Activated CD4-positive, alpha-beta T cell treated with anti-CD3 and anti-CD28 coated beads for 36 hours (primary cell): ENCODE measurements at regions not wholly inside any gene's neighbourhood (a gene's known extent, or its start where the extent isn't known, plus 50 kb on each side); places are given as distances from the start of the nearest gene placed in this dataset.

ENCODE experiments used
- ATAC-seq: fragments of 200-7000 bp; cut with Tn5 transposase; one replicate; pipeline ENCODE4 v1.10.0; 2021; ENCODE audit warnings: mild to moderate bottlenecking, moderate library complexity
- CTCF ChIA-PET: fragments of 350-600 bp; sonication (Branson Sonifier 250); formaldehyde crosslinking; loops from one replicate; lab custom pipeline; 2021; ENCODE audit warnings: antibody characterized with exemption; lab: Charles Lee
- POLR2A ChIA-PET: fragments of 350-600 bp; sonication (Branson Sonifier 250); formaldehyde crosslinking; loops from one replicate; lab custom pipeline; 2021; ENCODE audit warnings: antibody characterized with exemption, inconsistent platforms; lab: Charles Lee
- DNase-seq: peaks from one replicate; pipeline ENCODE4 v3.0.0-alpha.2; 2020
- H3K27ac Mint-ChIP-seq: one replicate; pipeline ENCODE4 v1.8.0; 2021; ENCODE audit warnings: mixed read lengths
- H3K27me3 Mint-ChIP-seq: one replicate; pipeline ENCODE4 v1.8.0; 2021; ENCODE audit warnings: mixed read lengths
- H3K36me3 Mint-ChIP-seq: one replicate; pipeline ENCODE4 v1.8.0; 2021; ENCODE audit warnings: low read depth, mixed read lengths
- H3K4me1 Mint-ChIP-seq: one replicate; pipeline ENCODE4 v1.8.0; 2021; ENCODE audit warnings: mixed read lengths
- H3K4me3 Mint-ChIP-seq: one replicate; pipeline ENCODE4 v1.8.0; 2021; ENCODE audit warnings: mild to moderate bottlenecking, moderate library complexity, mixed read lengths
- H3K9me3 Mint-ChIP-seq: one replicate; pipeline ENCODE4 v1.8.0; 2021; ENCODE audit warnings: low read depth, mixed read lengths
- intact Hi-C, 2 experiments: fragments of 100-400 bp; cut with DNase I in 1 of 2; cut with micrococcal nuclease in 1 of 2; formaldehyde crosslinking; loops; one replicate each; pipeline versions ENCODE4 v1.14.2 to v1.15.1; 2022 to 2024; cut with DNase I, micrococcal nuclease

DNA sequence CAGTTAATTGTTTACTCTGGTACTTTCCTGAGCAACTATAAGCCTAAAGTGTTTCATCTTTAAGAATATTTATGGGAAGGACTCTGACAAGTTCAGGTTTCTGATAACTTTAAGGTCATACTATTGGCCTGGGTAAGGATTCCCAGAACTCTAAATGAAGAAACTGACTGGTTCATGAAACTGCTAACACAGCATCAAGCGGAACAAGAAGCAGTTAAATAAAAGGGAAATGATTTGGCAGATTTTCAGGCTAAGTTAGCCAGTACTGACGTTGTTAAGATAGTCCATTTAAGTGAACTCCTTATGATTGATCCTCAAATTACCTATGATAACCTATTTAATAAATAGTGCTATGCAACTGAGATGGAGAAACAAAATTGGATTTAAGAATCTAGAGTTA lies 101.6 kb upstream of the CES5A start:
- ChIA-PET POLR2A (no interaction called here), CTCF (no interaction called here)

DNA sequence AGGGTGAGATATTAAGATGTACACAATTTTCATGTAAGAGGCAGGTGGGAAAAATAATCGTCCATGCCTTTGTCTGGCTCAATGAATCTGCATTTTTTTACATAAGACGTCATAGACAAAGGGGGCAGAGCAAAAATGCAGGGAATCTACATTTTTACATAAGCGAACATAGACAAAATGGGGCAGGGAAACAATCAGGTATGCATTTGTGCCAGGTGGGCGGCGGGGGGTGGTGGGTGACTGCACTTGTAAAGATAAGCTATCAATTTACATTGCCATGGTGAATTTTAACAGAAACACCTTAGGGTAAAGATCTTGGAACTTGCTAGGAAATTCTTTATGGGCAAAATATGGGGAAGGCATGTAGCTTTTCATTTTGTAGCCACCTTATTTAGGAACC lies 96.3 kb upstream of the CES5A start:
- DNase-seq (no peak), ATAC-seq (no peak)
- Mint-ChIP-seq H3K27me3 (peaks cover 10% of the 10 kb centered on the region), H3K27ac (no peak overlapping the region), H3K4me1 (no peaks in the 10 kb centered on the region), H3K4me3 (no peak overlapping the region), H3K36me3 (no peaks in the 10 kb centered on the region), H3K9me3 (no peaks in the 10 kb centered on the region)
- ChIA-PET CTCF (interaction anchor here (0.6 kb wide), 1 partner anchor 1467 kb away, joined by 3 read pairs; no protein-coding TSS in a partner anchor), POLR2A (no interaction called here)
- intact Hi-C loops: no loop called here

More for the DNA sequence above, 101.6 kb upstream of the CES5A start:
- Mint-ChIP-seq H3K36me3 (no peaks in the 10 kb centered on the region), H3K4me1 (no peaks in the 10 kb centered on the region), H3K27me3 (peaks cover 8% of the 10 kb centered on the region), H3K27ac (no peak overlapping the region), H3K4me3 (no peak overlapping the region), H3K9me3 (no peaks in the 10 kb centered on the region)
- no peak for ATAC-seq
- no peak for DNase-seq
- intact Hi-C loops: no loop called here

DNA sequence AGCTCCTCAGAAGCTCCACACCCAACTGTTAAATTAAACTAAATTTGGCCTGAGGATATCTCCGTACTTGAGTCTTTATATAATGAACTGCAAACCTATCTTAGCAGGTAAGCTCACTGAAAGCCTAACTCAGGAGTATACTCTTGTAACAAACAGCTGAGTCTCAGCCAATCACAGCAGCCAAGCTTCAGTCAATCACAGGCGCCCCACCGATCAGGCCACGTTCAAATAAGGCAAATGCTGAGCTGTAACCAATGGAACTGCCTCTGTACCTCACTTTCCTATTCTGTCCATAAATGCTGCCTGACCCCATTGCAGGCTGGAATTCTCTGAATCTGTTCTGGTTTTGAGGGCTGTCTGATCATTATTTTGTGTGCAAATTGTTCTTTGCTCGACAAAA lies 93.0 kb upstream of the CES5A start:
- Mint-ChIP-seq H3K9me3 (no peaks in the 10 kb centered on the region), H3K36me3 (no peaks in the 10 kb centered on the region), H3K27ac (no peak overlapping the region), H3K4me3 (no peak overlapping the region), H3K27me3 (peaks cover 15% of the 10 kb centered on the region), H3K4me1 (no peaks in the 10 kb centered on the region)
- no peak for DNase-seq
- ATAC-seq: no peak
- intact Hi-C loops: no loop called here
- ChIA-PET POLR2A (no interaction called here), CTCF (no interaction called here)

DNA sequence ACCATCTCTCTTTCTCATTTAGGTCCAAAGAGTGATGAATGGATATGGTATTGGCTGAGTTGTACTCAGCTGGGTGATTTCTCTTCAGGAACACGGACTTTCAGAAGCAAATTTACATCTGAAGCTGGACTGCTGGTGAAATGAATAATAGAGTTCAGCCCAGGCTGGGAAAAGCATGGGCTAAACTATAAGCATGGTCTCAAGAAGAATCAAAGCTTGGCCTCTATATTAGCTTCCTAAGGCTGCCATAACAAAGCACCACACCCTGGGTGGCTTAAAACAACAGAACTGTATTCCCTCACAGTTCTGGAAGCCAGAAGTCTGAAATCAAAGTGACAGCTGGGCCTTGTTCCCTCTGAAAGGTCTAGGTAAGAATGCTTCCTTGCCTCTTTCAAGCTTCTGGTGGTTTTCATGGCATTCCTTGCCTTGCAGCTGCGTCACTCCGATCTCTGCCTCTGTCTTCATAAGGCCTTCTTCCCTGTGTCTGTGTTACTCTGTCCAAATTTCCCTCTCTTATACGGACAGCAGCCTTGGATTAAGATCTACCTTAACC lies 89.8 kb upstream of the CES5A start:
- no peak for DNase-seq
- no peak for ATAC-seq
- H3K9me3 Mint-ChIP-seq: no peaks in the 10 kb centered on the region
- H3K36me3 Mint-ChIP-seq: no peaks in the 10 kb centered on the region
- no peak overlapping the region for H3K27ac Mint-ChIP-seq
- CTCF ChIA-PET: interaction anchor here (0.5 kb wide), 1 partner anchor 13 kb away, joined by 3 read pairs; no protein-coding TSS in a partner anchor
- POLR2A ChIA-PET: no interaction called here
- peaks cover 11% of the 10 kb centered on the region for H3K27me3 Mint-ChIP-seq
- H3K4me3 Mint-ChIP-seq: no peak overlapping the region
- H3K4me1 Mint-ChIP-seq: no peaks in the 10 kb centered on the region
- intact Hi-C loops: no loop called here

DNA sequence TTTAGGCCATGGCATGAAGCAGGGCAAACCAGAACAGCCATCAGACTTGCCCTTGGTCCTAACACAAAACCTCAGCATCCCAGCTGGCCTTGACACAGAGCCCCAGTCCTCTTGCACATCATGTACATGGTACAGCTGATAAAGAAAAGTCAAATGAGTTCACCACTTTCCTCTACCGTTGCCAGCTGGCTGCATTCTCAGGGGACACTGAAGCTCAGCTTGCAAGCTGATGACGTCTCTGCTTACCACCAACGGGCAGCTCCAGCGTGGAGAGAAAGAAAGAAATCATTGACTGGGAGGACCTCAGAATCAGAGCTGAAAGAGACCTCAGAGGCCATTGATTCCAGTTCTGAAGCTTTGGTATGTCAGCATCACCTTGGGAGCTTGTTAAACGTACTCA lies 80.7 kb upstream of the CES5A start:
- Mint-ChIP-seq H3K9me3 (no peaks in the 10 kb centered on the region), H3K27ac (no peak overlapping the region), H3K4me3 (no peak overlapping the region), H3K27me3 (peaks cover 16% of the 10 kb centered on the region), H3K4me1 (no peaks in the 10 kb centered on the region), H3K36me3 (no peaks in the 10 kb centered on the region)
- ChIA-PET CTCF (interaction anchor here (0.8 to 2.1 kb wide), 3 partner anchors 10 to 14 kb away, joined by 3 to 7 read pairs (median 6); no protein-coding TSS in a partner anchor), POLR2A (no interaction called here)
- ATAC-seq (no peak), DNase-seq (no peak)
- intact Hi-C loops: no loop called here

DNA sequence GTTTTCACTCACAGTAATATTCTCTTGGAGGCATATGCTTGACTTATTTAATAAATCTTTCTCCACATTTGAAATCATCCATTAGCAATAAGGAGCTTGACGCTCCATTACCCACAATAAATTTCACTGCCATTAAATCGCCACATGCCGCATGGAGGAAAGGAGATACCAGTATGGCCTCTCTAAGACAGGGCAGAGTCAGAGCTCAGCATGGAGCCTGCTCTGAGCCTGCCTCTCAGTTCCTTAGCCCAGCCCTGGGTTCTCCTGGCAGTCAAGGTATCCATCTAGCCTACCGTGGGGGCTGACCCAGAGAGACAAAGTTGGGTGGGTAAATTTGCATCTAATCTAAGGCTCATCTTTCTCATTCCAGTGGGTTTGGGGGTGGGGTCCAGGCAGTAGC lies 80.3 kb upstream of the CES5A start:
- no peak for ATAC-seq
- no peak overlapping the region for H3K27ac Mint-ChIP-seq
- intact Hi-C loops: no loop called here

DNA sequence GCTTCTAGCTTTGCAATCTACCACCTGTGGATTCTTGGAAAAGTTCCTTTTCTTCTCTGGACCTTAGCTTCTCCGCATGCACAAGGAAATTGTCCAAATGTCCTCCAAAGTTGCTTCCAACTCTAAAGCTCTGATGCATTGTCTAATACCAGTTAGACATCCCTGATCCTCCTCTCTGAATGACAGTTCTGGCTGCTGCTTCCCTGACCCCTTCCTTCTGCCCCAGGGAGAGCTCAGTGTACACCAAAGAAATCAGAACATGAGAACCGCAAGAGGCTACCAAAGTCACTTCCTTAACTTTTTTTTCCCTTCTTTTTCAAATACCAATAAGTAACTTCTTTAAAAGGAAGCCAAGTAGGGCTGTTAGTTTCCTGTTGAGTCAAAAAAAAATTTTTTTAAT lies 79.7 kb upstream of the CES5A start:
- Mint-ChIP-seq H3K4me1 (no peaks in the 10 kb centered on the region), H3K27me3 (peaks cover 19% of the 10 kb centered on the region), H3K4me3 (no peak overlapping the region), H3K36me3 (no peaks in the 10 kb centered on the region), H3K27ac (no peak overlapping the region), H3K9me3 (no peaks in the 10 kb centered on the region)
- POLR2A ChIA-PET: no interaction called here
- CTCF ChIA-PET: interaction anchor here (1.9 to 2.1 kb wide), 2 partner anchors 11 to 13 kb away, joined by 6 to 7 read pairs; no protein-coding TSS in a partner anchor
- ATAC-seq: no peak
- DNase-seq: no peak
- intact Hi-C loops: no loop called here

More for the DNA sequence above, 80.3 kb upstream of the CES5A start:
- no peak for DNase-seq
- Mint-ChIP-seq H3K36me3 (no peaks in the 10 kb centered on the region), H3K4me1 (no peaks in the 10 kb centered on the region), H3K4me3 (no peak overlapping the region), H3K9me3 (no peaks in the 10 kb centered on the region), H3K27me3 (peaks cover 17% of the 10 kb centered on the region)
- ChIA-PET POLR2A (no interaction called here), CTCF (interaction anchor here (0.8 to 2.1 kb wide), 3 partner anchors 10 to 13 kb away, joined by 3 to 7 read pairs (median 6); no protein-coding TSS in a partner anchor)

DNA sequence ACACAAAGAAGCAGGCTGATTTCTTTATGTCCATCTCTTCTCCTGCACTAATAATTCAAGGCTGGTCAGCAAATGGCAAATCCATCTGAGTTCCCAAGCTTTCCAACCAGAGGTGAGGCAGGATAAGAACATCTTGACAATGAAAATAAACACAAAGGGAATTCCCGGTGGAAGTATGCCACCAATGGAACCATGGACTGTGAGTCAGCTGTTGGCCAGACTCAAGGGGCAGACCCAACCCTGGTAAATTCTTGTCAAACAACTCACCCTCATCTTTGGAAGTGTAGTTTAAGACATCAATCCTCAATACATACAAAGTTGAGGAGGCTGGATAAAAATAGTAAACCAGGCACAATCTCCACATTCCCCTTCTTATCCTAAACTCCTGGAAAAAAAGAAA lies 74.3 kb upstream of the CES5A start:
- H3K9me3 Mint-ChIP-seq: no peaks in the 10 kb centered on the region
- POLR2A ChIA-PET: no interaction called here
- ATAC-seq (no peak), DNase-seq (no peak)
- H3K27me3 Mint-ChIP-seq: peaks cover 38% of the 10 kb centered on the region
- no peak overlapping the region for H3K27ac Mint-ChIP-seq
- H3K36me3 Mint-ChIP-seq: no peaks in the 10 kb centered on the region
- H3K4me3 Mint-ChIP-seq: no peak overlapping the region
- H3K4me1 Mint-ChIP-seq: no peaks in the 10 kb centered on the region
- CTCF ChIA-PET: no interaction called here
- intact Hi-C loops: no loop called here

DNA sequence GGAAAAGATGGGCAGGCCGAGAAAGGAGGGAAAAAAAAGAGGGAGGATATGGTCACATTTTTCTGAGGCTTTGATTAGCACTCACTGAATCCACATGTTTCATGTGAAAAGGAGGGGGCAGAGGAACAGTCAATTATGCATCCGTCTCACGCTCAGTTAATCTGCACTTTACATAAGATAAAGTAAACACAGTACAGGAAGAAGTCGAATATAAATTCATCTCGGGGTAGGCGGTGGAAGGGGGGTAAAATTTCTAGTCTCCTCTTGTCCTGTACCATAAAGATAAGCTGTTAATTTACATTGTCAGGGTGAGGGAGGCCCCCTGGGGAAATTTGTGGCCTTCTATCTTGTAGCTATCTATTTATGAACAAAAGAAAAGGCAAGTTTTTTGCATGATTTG lies 73.1 kb upstream of the CES5A start:
- Mint-ChIP-seq H3K27me3 (peaks cover 38% of the 10 kb centered on the region), H3K36me3 (no peaks in the 10 kb centered on the region), H3K4me1 (no peaks in the 10 kb centered on the region), H3K9me3 (no peaks in the 10 kb centered on the region), H3K4me3 (no peak overlapping the region), H3K27ac (no peak overlapping the region)
- DNase-seq (no peak), ATAC-seq (no peak)
- ChIA-PET POLR2A (no interaction called here), CTCF (interaction anchor here (1.2 to 3.1 kb wide), 2 partner anchors 9 to 370 kb away, joined by 3 to 17 read pairs; no protein-coding TSS in a partner anchor)
- intact Hi-C loops: no loop called here

DNA sequence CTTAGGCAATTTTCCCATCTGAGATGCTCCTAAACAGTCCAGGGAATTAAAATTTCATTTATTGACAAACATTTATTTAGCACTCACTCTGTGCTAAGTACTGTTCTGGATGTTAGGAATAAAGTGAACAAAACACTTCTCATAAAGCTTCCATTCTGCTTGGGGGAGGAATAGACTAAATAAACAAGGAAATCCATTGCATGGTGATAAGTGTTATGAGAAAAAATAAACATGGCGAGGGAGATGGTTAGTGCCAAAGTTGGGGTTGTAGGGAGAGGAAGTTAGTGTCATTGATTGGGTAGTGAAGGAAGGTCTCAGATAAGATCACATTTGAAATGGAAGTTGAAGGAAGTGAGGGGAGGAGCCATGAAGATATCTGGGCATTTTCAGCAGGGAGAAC lies 72.2 kb upstream of the CES5A start:
- intact Hi-C loops: no loop called here
- H3K4me1 Mint-ChIP-seq: no peaks in the 10 kb centered on the region
- POLR2A ChIA-PET: no interaction called here
- ATAC-seq (no peak), DNase-seq (no peak)
- H3K4me3 Mint-ChIP-seq: no peak overlapping the region
- no peak overlapping the region for H3K27ac Mint-ChIP-seq
- no peaks in the 10 kb centered on the region for H3K9me3 Mint-ChIP-seq
- peaks cover 39% of the 10 kb centered on the region for H3K27me3 Mint-ChIP-seq
- H3K36me3 Mint-ChIP-seq: no peaks in the 10 kb centered on the region
- CTCF ChIA-PET: interaction anchor here (3.1 kb wide), 1 partner anchor 371 kb away, joined by 17 read pairs; no protein-coding TSS in a partner anchor

DNA sequence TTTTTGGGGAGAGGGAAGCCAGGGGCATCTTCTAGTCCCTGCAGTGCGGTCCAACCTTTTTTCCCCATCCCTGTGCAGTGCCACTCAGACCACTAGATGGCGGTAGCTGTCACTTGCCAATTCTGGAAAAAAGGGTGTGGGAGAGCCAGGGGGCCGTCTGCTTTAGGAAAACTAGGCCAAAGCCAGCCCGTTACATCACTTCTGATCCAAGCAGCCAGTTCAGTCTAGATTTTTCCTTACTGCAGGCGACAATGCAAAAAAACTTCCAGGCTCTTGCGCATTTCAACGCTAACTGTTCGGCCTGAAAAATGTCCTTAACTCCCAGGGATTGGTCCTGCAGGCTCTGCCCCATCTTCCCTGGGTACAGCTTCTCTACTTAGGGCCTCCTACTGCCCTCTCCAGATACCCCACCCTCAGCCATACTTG lies 69.2 kb upstream of the CES5A start:
- H3K9me3 Mint-ChIP-seq: no peaks in the 10 kb centered on the region
- no peaks in the 10 kb centered on the region for H3K36me3 Mint-ChIP-seq
- DNase-seq: peak; percentile 68
- no peak overlapping the region for H3K4me3 Mint-ChIP-seq
- ATAC-seq: peak; percentile 39
- ChIA-PET POLR2A (interaction anchor here (0.6 kb wide), 1 partner anchor 22 kb away, joined by 3 read pairs; no protein-coding TSS in a partner anchor), CTCF (interaction anchor here (1.1 to 2.4 kb wide), 9 partner anchors 8 to 524 kb away, joined by 3 to 21 read pairs (median 3); no protein-coding TSS in a partner anchor)
- H3K27ac Mint-ChIP-seq: no peak overlapping the region
- no peaks in the 10 kb centered on the region for H3K4me1 Mint-ChIP-seq
- intact Hi-C loops: loop anchor here (1.0 to 2.0 kb wide), 3 partner anchors 258 to 374 kb away; no protein-coding TSS in a partner anchor
- H3K27me3 Mint-ChIP-seq: peaks cover 35% of the 10 kb centered on the region

DNA sequence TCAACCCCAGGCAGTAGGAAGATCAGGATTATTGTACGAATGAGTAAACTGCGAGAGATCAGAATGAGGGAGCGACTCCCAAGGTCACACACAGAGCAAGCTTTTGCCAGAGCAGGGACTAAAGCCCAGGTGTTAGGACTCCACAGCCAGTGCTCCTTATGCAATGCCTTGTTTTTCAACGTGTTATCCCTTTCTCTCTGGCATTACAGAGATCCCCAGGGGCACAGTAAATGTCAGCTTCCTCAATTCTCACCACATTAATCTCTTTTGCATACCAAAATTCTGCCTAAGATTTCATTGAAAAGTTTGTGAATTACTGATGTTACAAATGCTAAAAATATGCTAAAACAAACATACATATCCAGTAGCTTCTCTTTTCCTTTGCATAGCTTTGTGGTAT lies 68.1 kb upstream of the CES5A start:
- POLR2A ChIA-PET: no interaction called here
- no peaks in the 10 kb centered on the region for H3K4me1 Mint-ChIP-seq
- no peaks in the 10 kb centered on the region for H3K9me3 Mint-ChIP-seq
- peaks cover 33% of the 10 kb centered on the region for H3K27me3 Mint-ChIP-seq
- intact Hi-C loops: no loop called here
- no peak for DNase-seq
- CTCF ChIA-PET: interaction anchor here (0.6 to 2.4 kb wide), 14 partner anchors 12 to 376 kb away, joined by 3 to 21 read pairs (median 3); no protein-coding TSS in a partner anchor
- no peak for ATAC-seq
- no peak overlapping the region for H3K4me3 Mint-ChIP-seq
- no peaks in the 10 kb centered on the region for H3K36me3 Mint-ChIP-seq
- H3K27ac Mint-ChIP-seq: no peak overlapping the region
